ENCODE measurements at regions not wholly inside any gene's neighbourhood (a gene's known extent, or its start where the extent isn't known, plus 50 kb on each side); places are given as distances from the start of the nearest gene placed in this dataset.

GRCh38 chr2:15845294-15845693 lies 95.1 kb upstream of the MYCN start:
- DNase-seq, result no peak

GRCh38 chr2:15845737-15846405 lies 94.5 kb upstream of the MYCN start:
- no peak for DNase-seq

GRCh38 chr2:15846626-15847025 lies 93.7 kb upstream of the MYCN start:
- DNase-seq, result no peak

- DNase-seq, result no peak
Observed at GRCh38 chr2:15850534-15850933, 89.8 kb upstream of the MYCN start.

- no peak for DNase-seq
Observed at GRCh38 chr2:15851076-15851693, 89.2 kb upstream of the MYCN start.

GRCh38 chr2:15852811-15853210 lies 87.5 kb upstream of the MYCN start:
- no peak for DNase-seq

- DNase-seq, result no peak
Observed at GRCh38 chr2:15853903-15854302, 86.4 kb upstream of the MYCN start.

- no peak for DNase-seq
Observed at GRCh38 chr2:15855766-15856260, 84.5 kb upstream of the MYCN start.

GRCh38 chr2:15856318-15856717 lies 84.0 kb upstream of the MYCN start:
- DNase-seq, result no peak

- DNase-seq, result no peak
Observed at GRCh38 chr2:15858466-15858865, 81.9 kb upstream of the MYCN start.

GRCh38 chr2:15860051-15860663 lies 80.2 kb upstream of the MYCN start:
- no peak for DNase-seq

GRCh38 chr2:15860760-15861159 lies 79.6 kb upstream of the MYCN start:
- DNase-seq, result no peak

GRCh38 chr2:15861172-15861822 lies 79.1 kb upstream of the MYCN start:
- no peak for DNase-seq

- no peak for DNase-seq
Observed at GRCh38 chr2:15861898-15862297, 78.5 kb upstream of the MYCN start.

GRCh38 chr2:15863089-15863488 lies 77.3 kb upstream of the MYCN start:
- no peak for DNase-seq

GRCh38 chr2:15863494-15864175 lies 76.7 kb upstream of the MYCN start:
- DNase-seq, result no peak

GRCh38 chr2:15864176-15864769 lies 76.1 kb upstream of the MYCN start:
- no peak for DNase-seq

GRCh38 chr2:15865923-15866322 lies 74.4 kb upstream of the MYCN start:
- DNase-seq, result no peak

GRCh38 chr2:15866563-15867193 lies 73.7 kb upstream of the MYCN start:
- no peak for DNase-seq

- DNase-seq, result no peak
Observed at GRCh38 chr2:15867194-15868171, 72.9 kb upstream of the MYCN start.

GRCh38 chr2:15868186-15868585 lies 72.2 kb upstream of the MYCN start:
- DNase-seq, result no peak
